IMR-90 (cell line): ENCODE measurements at regions not wholly inside any gene's neighbourhood (a gene's known extent, or its start where the extent isn't known, plus 50 kb on each side); places are given as distances from the start of the nearest gene placed in this dataset.
A peak's percentile ranks its signal among the peaks of the same experiment; 100 is the strongest.

Source experiments
- ATAC-seq: fragments of 200-7000 bp; cut with Tn5 transposase; 2 replicates; pipeline ENCODE4 v1.9.1; 2020; ENCODE audit warnings: low read depth, mild to moderate bottlenecking, moderate library complexity
- BruUV-seq: library from RNA; stranded (reverse); fragments of 400-500 nt; replicated peaks from 2 replicates; lab custom pipeline; 2021; lab: Mats Ljungman, UMichigan
- CTCF ChIA-PET: fragments of 300-600 bp; formaldehyde crosslinking; extraction: SDS; loops from one replicate; lab custom pipeline; 2021; ENCODE audit warnings: antibody characterized with exemption; lab: Yijun Ruan, JAX
- POLR2A ChIA-PET: fragments of 300-600 bp; sonication (Branson Sonifier 250); formaldehyde crosslinking; loops from one replicate; lab custom pipeline; 2022; ENCODE audit warnings: antibody characterized with exemption; ENCODE audit not compliant: unreplicated experiment; lab: Charles Lee
- DNase-seq: peaks from one replicate; pipeline ENCODE4 v3.0.0; 2013
- H2AFZ ChIP-seq: replicated peaks from 2 replicates; pipeline ENCODE3; 2013; ENCODE audit warnings: low read length, mild to moderate bottlenecking; ENCODE audit not compliant: poor library complexity
- H2AK5ac ChIP-seq: 2 replicates; pipeline ENCODE4 v1.6.1; 2013; ENCODE audit warnings: low read depth, low read length, inconsistent platforms
- H2AK9ac ChIP-seq: replicated peaks from 2 replicates; pipeline ENCODE3; 2013; ENCODE audit warnings: mild to moderate bottlenecking, low read depth, low read length, moderate library complexity; ENCODE audit not compliant: poor library complexity
- H2BK120ac ChIP-seq: 2 replicates; pipeline ENCODE4 v1.6.1; 2013; ENCODE audit warnings: low read depth, low read length, inconsistent platforms
- H2BK15ac ChIP-seq: 3 replicates; pipeline ENCODE4 v1.6.1; 2013; ENCODE audit warnings: low read depth, low read length, inconsistent platforms
- H2BK20ac ChIP-seq: 2 replicates; pipeline ENCODE4 v1.6.1; 2013; ENCODE audit warnings: low read depth, mild to moderate bottlenecking, inconsistent platforms, low read length, moderate library complexity
- H2BK5ac ChIP-seq: 2 replicates; pipeline ENCODE4 v1.6.1; 2013; ENCODE audit warnings: mild to moderate bottlenecking, low read depth, low read length, inconsistent platforms; ENCODE audit not compliant: poor library complexity, severe bottlenecking
- H3K14ac ChIP-seq: replicated peaks from 2 replicates; pipeline ENCODE4 v1.6.1; 2013; ENCODE audit warnings: low read depth, low read length, inconsistent platforms
- H3K18ac ChIP-seq: 2 replicates; pipeline ENCODE4 v1.6.1; 2013; ENCODE audit warnings: low read depth, low read length, control low read depth
- H3K23ac ChIP-seq: 2 replicates; pipeline ENCODE4 v1.6.1; 2013; ENCODE audit warnings: low read depth, low read length, inconsistent platforms
- H3K27ac ChIP-seq: 2 replicates; pipeline ENCODE4 v1.5.1; 2013; ENCODE audit warnings: mild to moderate bottlenecking, control low read depth, low read length; ENCODE audit not compliant: insufficient read depth
- H3K27me3 ChIP-seq: 2 replicates; pipeline ENCODE4 v1.6.1; 2013; ENCODE audit warnings: low read length; ENCODE audit not compliant: control insufficient read depth, insufficient read depth
- H3K36me3 ChIP-seq: 2 replicates; pipeline ENCODE4 v1.6.1; 2013; ENCODE audit warnings: low read length, mixed read lengths; ENCODE audit not compliant: control insufficient read depth, insufficient read depth
- H3K4ac ChIP-seq: 2 replicates; pipeline ENCODE4 v1.6.1; 2013; ENCODE audit warnings: low read depth, low read length, inconsistent platforms
- H3K4me1 ChIP-seq: 2 replicates; pipeline ENCODE4 v1.6.1; 2013; ENCODE audit warnings: low read length, mixed read lengths; ENCODE audit not compliant: control insufficient read depth, insufficient read depth
- H3K4me2 ChIP-seq: 2 replicates; pipeline ENCODE4 v1.6.1; 2013; ENCODE audit warnings: low read depth, mild to moderate bottlenecking, control low read depth, low read length, moderate library complexity
- H3K4me3 ChIP-seq: 2 replicates; pipeline ENCODE4 v1.5.1; 2013; ENCODE audit warnings: low read depth, mild to moderate bottlenecking, control low read depth, low read length, moderate library complexity; ENCODE audit not compliant: insufficient read depth
- H3K56ac ChIP-seq: 2 replicates; pipeline ENCODE4 v1.6.1; 2013; ENCODE audit warnings: low read length, inconsistent platforms; ENCODE audit not compliant: insufficient read depth; ENCODE audit errors: extremely low read depth
- H3K79me1 ChIP-seq, 2 experiments: 2 replicates each; pipeline ENCODE4 v1.6.1; 2013; ENCODE audit warnings: low read length in 2 of 2, inconsistent platforms in 1 of 2, low read depth in 1 of 2
- H3K9ac ChIP-seq: 2 replicates; pipeline ENCODE4 v1.6.1; 2013; ENCODE audit warnings: low read depth, low read length, control low read depth
- H3K9me1 ChIP-seq: 2 replicates; pipeline ENCODE4 v1.6.1; 2013; ENCODE audit warnings: low read length, inconsistent platforms; ENCODE audit not compliant: insufficient read depth
- H3K9me3 ChIP-seq: 2 replicates; pipeline ENCODE4 v1.6.1; 2013; ENCODE audit warnings: low read length; ENCODE audit not compliant: control insufficient read depth, insufficient read depth
- H4K20me1 ChIP-seq: 2 replicates; pipeline ENCODE4 v1.6.1; 2013; ENCODE audit warnings: low read length, inconsistent platforms; ENCODE audit not compliant: insufficient read depth
- H4K5ac ChIP-seq: 2 replicates; pipeline ENCODE4 v1.6.1; 2013; ENCODE audit warnings: mild to moderate bottlenecking, low read depth, low read length, control low read depth
- H4K8ac ChIP-seq, 2 experiments: 2 replicates each; pipeline ENCODE4 v1.6.1; 2013; ENCODE audit warnings: low read depth in 2 of 2, low read length in 2 of 2, control low read depth in 1 of 2, inconsistent platforms in 1 of 2
- H4K91ac ChIP-seq: 2 replicates; pipeline ENCODE4 v1.6.1; 2013; ENCODE audit warnings: low read depth, low read length, inconsistent platforms; ENCODE audit not compliant: insufficient read depth
- CEBPB ChIP-seq: IDR thresholded peaks from 2 replicates; pipeline ENCODE4 v1.6.1; 2012; ENCODE audit warnings: low read depth, low read length, improper control_type of control experiment
- ELK1 ChIP-seq: fragments of 150-350 bp; IDR thresholded peaks from 2 replicates; pipeline ENCODE4 v1.6.1; 2016; ENCODE audit warnings: low read depth, mild to moderate bottlenecking, low read length, moderate library complexity, borderline replicate concordance
- MAFK ChIP-seq: IDR thresholded peaks from 2 replicates; pipeline ENCODE4 v1.6.1; 2012; ENCODE audit warnings: low read depth, low read length, improper control_type of control experiment
- MAZ ChIP-seq: IDR thresholded peaks from 2 replicates; pipeline ENCODE4 v1.6.1; 2012; ENCODE audit warnings: low read depth, mild to moderate bottlenecking, low read length, improper control_type of control experiment, moderate library complexity, borderline replicate concordance
- WGBS, 2 experiments: methylation state at CpG; one replicate each; pipeline versions ENCODE4 v1.1.5 to v1.1.7; 2013; ENCODE audit warnings: missing lambda C conversion rate in 2 of 2; ENCODE audit not compliant: insufficient read length in 1 of 2; ENCODE audit errors: extremely low coverage in 2 of 2; 5-methylcytosine and 5-hydroxymethylcytosine counted together
- dilution Hi-C: fragments of 300-500 bp; cut with HindIII; formaldehyde crosslinking; loops from one replicate; pipeline ENCODE4 v1.14.3; 2018; ENCODE audit warnings: low sequenced_read_pairs; ENCODE audit not compliant: unreplicated experiment
- in situ Hi-C: fragments of 300-500 bp; cut with MboI; formaldehyde crosslinking; loops from 3 replicates; pipeline ENCODE4 v1.14.3; 2019; ENCODE audit warnings: low sequenced_read_pairs, inconsistent platforms, mixed read lengths
- intact Hi-C: fragments of 100-400 bp; cut with micrococcal nuclease; formaldehyde crosslinking; loops from 2 replicates; pipeline ENCODE4 v1.10.0; 2022

- intact Hi-C loops (no loop called here), in situ Hi-C loops (no loop called here), dilution Hi-C loops (no loop called here)
- H3K9ac ChIP-seq, result peak overlapping the region; percentile 65
- H2BK20ac ChIP-seq, result no peak overlapping the region
- CTCF ChIA-PET, result no interaction called here
- H3K14ac ChIP-seq, result no peak overlapping the region
- H4K20me1 ChIP-seq, result no peaks in the 10 kb centered on the region
- no TSS peak for BruUV-seq
- no peaks in the 10 kb centered on the region for H3K79me1 ChIP-seq
- no peak overlapping the region for H3K23ac ChIP-seq
- H3K4ac ChIP-seq, result peak overlapping the region; percentile 81
- no peak for TF ChIP-seq CEBPB
- no peak for TF ChIP-seq ELK1
- no peak for TF ChIP-seq MAZ
- no peak for TF ChIP-seq MAFK
- no peaks in the 10 kb centered on the region for H3K27me3 ChIP-seq
- H2BK120ac ChIP-seq, result 0 out of 2 replicates have a peak overlapping the region, but pooled peaks have one; percentile 40
- WGBS, 2 experiments, result 21% methylated on average over 45 of the region's 85 CpGs; no CpG with 5 or more reads in 1 of the 2 experiments
- peak overlapping the region; percentile 74 for H3K4me2 ChIP-seq
- DNase-seq (peak; percentile 15), ATAC-seq (peak; percentile 32; the same call in 1 of the 2 replicates)
- H3K56ac ChIP-seq, result no peak overlapping the region
- POLR2A ChIA-PET, result no interaction called here
- H2AFZ ChIP-seq, result peak overlapping the region; percentile 89
- H4K91ac ChIP-seq, result peak overlapping the region; percentile 47
- H2AK5ac ChIP-seq, result no peak overlapping the region
- H3K18ac ChIP-seq, result no peak overlapping the region; the same call in 1 of the 2 replicates
- 0 out of 2 replicates have a peak overlapping the region, but pooled peaks have one; percentile 41 for H3K27ac ChIP-seq
- no peaks in the 10 kb centered on the region for H3K9me1 ChIP-seq
- H3K36me3 ChIP-seq, result no peaks in the 10 kb centered on the region
- peak overlapping the region; percentile 53 for H4K5ac ChIP-seq
- H2BK5ac ChIP-seq, result peak overlapping the region; percentile 46
- no peak overlapping the region for H2BK15ac ChIP-seq
- H3K4me1 ChIP-seq, result no peaks in the 10 kb centered on the region
- no peak overlapping the region for H2AK9ac ChIP-seq
- peaks cover 10% of the 10 kb centered on the region for H3K9me3 ChIP-seq
- peak overlapping the region; percentile 63 for H3K4me3 ChIP-seq
- H4K8ac ChIP-seq, result peak overlapping the region; percentile 69 to 81; a peak in 3 of 4 replicates
Observed at GRCh38 chr12:127145929-127146789, 1120.8 kb upstream of the TMEM132C start.
